ENCODE measurements at regions not wholly inside any gene's neighbourhood (a gene's known extent, or its start where the extent isn't known, plus 50 kb on each side); places are given as distances from the start of the nearest gene placed in this dataset.

DNA sequence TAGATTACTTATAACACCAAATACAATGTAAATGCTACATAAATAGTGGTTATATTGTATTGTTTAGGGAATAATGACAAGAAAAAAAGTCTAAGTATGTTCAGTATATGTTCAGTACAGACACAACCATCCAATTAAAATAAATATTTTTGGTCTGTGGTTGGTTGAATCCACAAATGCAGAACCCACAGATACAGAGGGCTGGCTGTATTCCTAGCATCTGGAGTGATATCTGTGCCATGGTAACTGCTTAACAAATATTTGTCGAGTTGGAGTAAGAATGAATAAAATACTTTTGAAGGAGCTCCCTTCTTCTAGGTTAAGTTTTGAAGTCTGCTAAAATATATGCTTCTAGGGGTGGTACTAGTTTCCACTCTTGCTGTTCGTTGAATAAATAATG is 241.0 kb downstream of the KLF5 start:
- TF ChIP-seq, protein P1, sequence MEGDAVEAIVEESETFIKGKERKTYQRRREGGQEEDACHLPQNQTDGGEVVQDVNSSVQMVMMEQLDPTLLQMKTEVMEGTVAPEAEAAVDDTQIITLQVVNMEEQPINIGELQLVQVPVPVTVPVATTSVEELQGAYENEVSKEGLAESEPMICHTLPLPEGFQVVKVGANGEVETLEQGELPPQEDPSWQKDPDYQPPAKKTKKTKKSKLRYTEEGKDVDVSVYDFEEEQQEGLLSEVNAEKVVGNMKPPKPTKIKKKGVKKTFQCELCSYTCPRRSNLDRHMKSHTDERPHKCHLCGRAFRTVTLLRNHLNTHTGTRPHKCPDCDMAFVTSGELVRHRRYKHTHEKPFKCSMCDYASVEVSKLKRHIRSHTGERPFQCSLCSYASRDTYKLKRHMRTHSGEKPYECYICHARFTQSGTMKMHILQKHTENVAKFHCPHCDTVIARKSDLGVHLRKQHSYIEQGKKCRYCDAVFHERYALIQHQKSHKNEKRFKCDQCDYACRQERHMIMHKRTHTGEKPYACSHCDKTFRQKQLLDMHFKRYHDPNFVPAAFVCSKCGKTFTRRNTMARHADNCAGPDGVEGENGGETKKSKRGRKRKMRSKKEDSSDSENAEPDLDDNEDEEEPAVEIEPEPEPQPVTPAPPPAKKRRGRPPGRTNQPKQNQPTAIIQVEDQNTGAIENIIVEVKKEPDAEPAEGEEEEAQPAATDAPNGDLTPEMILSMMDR (IDR thresholded peaks at IDR 0.05), result no peak
- TF ChIP-seq TCF7 (CRISPR knock-in tag; IDR thresholded peaks at IDR 0.05; ENCODE audit: low read depth) (no peak), NR3C1 (CRISPR knock-in tag; conservative IDR thresholded peaks at IDR 0.05; ENCODE audit: low read depth) (no peak), NFYB (CRISPR knock-in tag; conservative IDR thresholded peaks at IDR 0.05; ENCODE audit: low read depth) (no peak)

Measured in WTC11 (cell line).